GM12878 (cell line): ENCODE measurements at regions not wholly inside any gene's neighbourhood (a gene's known extent, or its start where the extent isn't known, plus 50 kb on each side); places are given as distances from the start of the nearest gene placed in this dataset.

Experiments used
- ATAC-seq: fragments of 200-7000 bp; cut with Tn5 transposase; 3 replicates; pipeline ENCODE4 v1.9.1; 2020; ENCODE audit warnings: mild to moderate bottlenecking, moderate library complexity
- BruUV-seq: library from RNA; stranded (reverse); fragments of 400-500 nt; replicated peaks from 2 replicates; lab custom pipeline; 2021; lab: Mats Ljungman, UMichigan
- CTCF ChIA-PET: fragments of 300-600 bp; sonication (Branson Sonifier 250); formaldehyde crosslinking; extraction: SDS; loops from one replicate; lab custom pipeline; 2021; ENCODE audit warnings: inconsistent platforms; lab: Yijun Ruan, JAX
- POLR2A ChIA-PET: fragments of 350-600 bp; formaldehyde crosslinking; extraction: SDS; loops from one replicate; lab custom pipeline; 2021; ENCODE audit warnings: inconsistent platforms; lab: Charles Lee
- RAD21 ChIA-PET: fragments of 300-600 bp; sonication (Branson Sonifier 250); formaldehyde crosslinking; loops from one replicate; lab custom pipeline; 2023; ENCODE audit warnings: antibody characterized with exemption; ENCODE audit not compliant: unreplicated experiment; lab: Charles Lee
- SMC1A ChIA-PET: fragments of 300-600 bp; sonication (Branson Sonifier 250); formaldehyde crosslinking; loops from one replicate; lab custom pipeline; 2023; ENCODE audit not compliant: unreplicated experiment, uncharacterized antibody; lab: Charles Lee
- DNase-seq: peaks from one replicate; pipeline ENCODE4 v3.0.0-alpha.2; 2011; ENCODE audit warnings: low read depth, low spot score
- FAIRE-seq: peaks from 3 replicates; lab custom pipeline; 2011; peaks lifted over from hg19 to GRCh38; lab: Jason Lieb, UNC
- H2AFZ ChIP-seq: 2 replicates; pipeline ENCODE4 v1.6.0; 2011; ENCODE audit warnings: low read depth, low read length, control low read depth; ENCODE audit not compliant: control insufficient read depth
- H3K27ac ChIP-seq: 2 replicates; pipeline ENCODE4 v1.5.1; 2011; ENCODE audit warnings: control low read depth; ENCODE audit not compliant: control insufficient read depth, insufficient read depth
- H3K27me3 ChIP-seq, 2 experiments: replicated peaks in 1 of 2; 2 replicates each; pipeline versions ENCODE4 v1.6.0 to v1.6.1; 2011; ENCODE audit warnings: low read length in 1 of 2; ENCODE audit not compliant: control insufficient read depth in 2 of 2, insufficient read depth in 2 of 2
- H3K36me3 ChIP-seq, 2 experiments: 2 replicates each; pipeline ENCODE4 v1.5.1; 2011; ENCODE audit warnings: low read length in 1 of 2; ENCODE audit not compliant: control insufficient read depth in 2 of 2, insufficient read depth in 2 of 2
- H3K4me1 ChIP-seq: 2 replicates; pipeline ENCODE4 v1.6.1; 2011; ENCODE audit warnings: mild to moderate bottlenecking, low read length, moderate library complexity, mixed read lengths; ENCODE audit not compliant: control insufficient read depth, insufficient read depth
- H3K4me2 ChIP-seq: 2 replicates; pipeline ENCODE4 v1.6.0; 2011; ENCODE audit warnings: control low read depth; ENCODE audit not compliant: control insufficient read depth, insufficient read depth
- H3K4me3 ChIP-seq: fragments of 200-600 bp; sonication (generic); 2 replicates; pipeline ENCODE4 v1.5.1; 2016
- H3K79me2 ChIP-seq: 2 replicates; pipeline ENCODE4 v1.6.0; 2011; ENCODE audit warnings: low read length; ENCODE audit not compliant: control insufficient read depth, insufficient read depth
- H3K9ac ChIP-seq: 2 replicates; pipeline ENCODE4 v1.8.0; 2011; ENCODE audit warnings: low read length, control low read depth, mixed read lengths; ENCODE audit not compliant: control insufficient read depth, insufficient read depth
- H3K9me3 ChIP-seq: replicated peaks from 3 replicates; pipeline ENCODE4 v1.5.1; 2011; ENCODE audit warnings: mild to moderate bottlenecking, low read length; ENCODE audit not compliant: control insufficient read depth, insufficient read depth
- H4K20me1 ChIP-seq: 2 replicates; pipeline ENCODE4 v1.6.0; 2011; ENCODE audit not compliant: control insufficient read depth, insufficient read depth
- EGR1 ChIP-seq, 2 experiments: IDR thresholded peaks; 1 replicate in 1 of 2; 2 replicates in 1 of 2; pipeline ENCODE4 v1.6.1; 2011 to 2012; ENCODE audit warnings: low read depth in 2 of 2, low read length in 2 of 2, borderline replicate concordance in 1 of 2, mild to moderate bottlenecking in 1 of 2, moderate library complexity in 1 of 2
- IKZF2 ChIP-seq, 2 experiments: fragments of 450-650 bp; IDR thresholded peaks; 2 replicates each; pipeline ENCODE4 v1.6.1; 2017; ENCODE audit warnings: mild to moderate bottlenecking in 2 of 2, moderate library complexity in 2 of 2
- MYB ChIP-seq: fragments of 150-350 bp; IDR thresholded peaks from 2 replicates; pipeline ENCODE4 v1.6.1; 2014; ENCODE audit warnings: mild to moderate bottlenecking, low read depth, low read length, borderline replicate concordance
- NFIC ChIP-seq: IDR thresholded peaks from 2 replicates; pipeline ENCODE4 v1.6.1; 2012; ENCODE audit warnings: low read depth, mild to moderate bottlenecking, inconsistent platforms, low read length, moderate library complexity
- POLR2AphosphoS2 ChIP-seq: IDR thresholded peaks from 2 replicates; pipeline ENCODE4 v1.6.1; 2011; ENCODE audit warnings: low read depth, mild to moderate bottlenecking, low read length, improper control_type of control experiment, moderate library complexity
- POLR2AphosphoS5 ChIP-seq: IDR thresholded peaks from 2 replicates; pipeline ENCODE4 v1.6.1; 2011; ENCODE audit warnings: mild to moderate bottlenecking, low read length, inconsistent platforms
- SRF ChIP-seq, 2 experiments: IDR thresholded peaks; 2 replicates each; pipeline ENCODE4 v1.6.1; 2011; ENCODE audit warnings: low read depth in 2 of 2, low read length in 2 of 2, mild to moderate bottlenecking in 1 of 2, moderate library complexity in 1 of 2
- WGBS: methylation state at CpG from one replicate; pipeline ENCODE4 v1.1.6; 2016; ENCODE audit warnings: low lambda C conversion rate; ENCODE audit not compliant: insufficient replicate concordance, insufficient coverage; ENCODE audit errors: missing lambda C conversion rate; 5-methylcytosine and 5-hydroxymethylcytosine counted together
- in situ Hi-C: fragments of 300-500 bp; cut with MboI; formaldehyde crosslinking; loops from 9 replicates; pipeline ENCODE4 v1.14.3; 2018; ENCODE audit warnings: mixed read lengths
- intact Hi-C: fragments of 100-400 bp; cut with micrococcal nuclease; formaldehyde crosslinking; loops from one replicate; pipeline ENCODE4 v1.14.2; 2022; ENCODE audit not compliant: unreplicated experiment
- TF ChIP-seq, protein P1 (sequence below): fragments of 450-650 bp; IDR thresholded peaks from 2 replicates; pipeline ENCODE4 v1.6.1; 2017; ENCODE audit warnings: mild to moderate bottlenecking, moderate library complexity

GRCh38 chr15:38041576-38041975 lies 107.1 kb downstream of the TMCO5A start:
- intact Hi-C loops (no loop called here), in situ Hi-C loops (no loop called here)
- no peak overlapping the region for H3K4me2 ChIP-seq
- no peaks in the 10 kb centered on the region for H3K27me3 ChIP-seq
- peaks cover 7% of the 10 kb centered on the region for H3K4me1 ChIP-seq
- ATAC-seq (peak; percentile 35; the same call in 2 of the 3 replicates), FAIRE-seq (no peak), DNase-seq (no peak)
- H3K27ac ChIP-seq = no peak overlapping the region
- ChIA-PET CTCF (interaction anchor here (0.8 to 1.4 kb wide), 5 partner anchors 11 to 314 kb away, joined by 3 to 5 read pairs (median 3); no protein-coding TSS in a partner anchor), SMC1A (interaction anchor here (0.6 to 1.9 kb wide), 8 partner anchors 10 to 244 kb away, joined by 3 to 11 read pairs (median 4); no protein-coding TSS in a partner anchor), RAD21 (interaction anchor here (1.0 to 1.7 kb wide), 4 partner anchors 17 to 207 kb away, joined by 3 to 4 read pairs (median 4); no protein-coding TSS in a partner anchor), POLR2A (interaction anchor here (0.6 to 1.0 kb wide), 2 partner anchors 20 to 27 kb away, joined by 4 read pairs; no protein-coding TSS in a partner anchor)
- H3K9ac ChIP-seq = no peak overlapping the region
- no peaks in the 10 kb centered on the region for H3K79me2 ChIP-seq
- no peaks in the 10 kb centered on the region for H4K20me1 ChIP-seq
- no peak for TF ChIP-seq NFIC
- no peak for TF ChIP-seq EGR1 (IDR thresholded peaks at IDR 0.05; ENCODE audit: borderline replicate concordance in 1 of 2, low read depth in 2 of 2, low read length in 2 of 2)
- TF ChIP-seq POLR2AphosphoS2 = no peak
- TF ChIP-seq, protein P1, sequence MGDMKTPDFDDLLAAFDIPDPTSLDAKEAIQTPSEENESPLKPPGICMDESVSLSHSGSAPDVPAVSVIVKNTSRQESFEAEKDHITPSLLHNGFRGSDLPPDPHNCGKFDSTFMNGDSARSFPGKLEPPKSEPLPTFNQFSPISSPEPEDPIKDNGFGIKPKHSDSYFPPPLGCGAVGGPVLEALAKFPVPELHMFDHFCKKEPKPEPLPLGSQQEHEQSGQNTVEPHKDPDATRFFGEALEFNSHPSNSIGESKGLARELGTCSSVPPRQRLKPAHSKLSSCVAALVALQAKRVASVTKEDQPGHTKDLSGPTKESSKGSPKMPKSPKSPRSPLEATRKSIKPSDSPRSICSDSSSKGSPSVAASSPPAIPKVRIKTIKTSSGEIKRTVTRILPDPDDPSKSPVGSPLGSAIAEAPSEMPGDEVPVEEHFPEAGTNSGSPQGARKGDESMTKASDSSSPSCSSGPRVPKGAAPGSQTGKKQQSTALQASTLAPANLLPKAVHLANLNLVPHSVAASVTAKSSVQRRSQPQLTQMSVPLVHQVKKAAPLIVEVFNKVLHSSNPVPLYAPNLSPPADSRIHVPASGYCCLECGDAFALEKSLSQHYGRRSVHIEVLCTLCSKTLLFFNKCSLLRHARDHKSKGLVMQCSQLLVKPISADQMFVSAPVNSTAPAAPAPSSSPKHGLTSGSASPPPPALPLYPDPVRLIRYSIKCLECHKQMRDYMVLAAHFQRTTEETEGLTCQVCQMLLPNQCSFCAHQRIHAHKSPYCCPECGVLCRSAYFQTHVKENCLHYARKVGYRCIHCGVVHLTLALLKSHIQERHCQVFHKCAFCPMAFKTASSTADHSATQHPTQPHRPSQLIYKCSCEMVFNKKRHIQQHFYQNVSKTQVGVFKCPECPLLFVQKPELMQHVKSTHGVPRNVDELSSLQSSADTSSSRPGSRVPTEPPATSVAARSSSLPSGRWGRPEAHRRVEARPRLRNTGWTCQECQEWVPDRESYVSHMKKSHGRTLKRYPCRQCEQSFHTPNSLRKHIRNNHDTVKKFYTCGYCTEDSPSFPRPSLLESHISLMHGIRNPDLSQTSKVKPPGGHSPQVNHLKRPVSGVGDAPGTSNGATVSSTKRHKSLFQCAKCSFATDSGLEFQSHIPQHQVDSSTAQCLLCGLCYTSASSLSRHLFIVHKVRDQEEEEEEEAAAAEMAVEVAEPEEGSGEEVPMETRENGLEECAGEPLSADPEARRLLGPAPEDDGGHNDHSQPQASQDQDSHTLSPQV = no peak
- TF ChIP-seq SRF (IDR thresholded peaks at IDR 0.05; ENCODE audit: low read depth in 2 of 2, low read length in 2 of 2) = no peak
- TF ChIP-seq MYB = no peak
- peak in 1 of 2 experiments; percentile 21; a peak in 1 of 4 replicates for TF ChIP-seq IKZF2 (IDR thresholded peaks at IDR 0.05)
- no peak for TF ChIP-seq POLR2AphosphoS5
- no peak overlapping the region for H2AFZ ChIP-seq
- no peak overlapping the region for H3K4me3 ChIP-seq
- H3K9me3 ChIP-seq = no peaks in the 10 kb centered on the region
- 10% methylated on average over 2 of the region's 2 CpGs for WGBS
- no TSS peak for BruUV-seq
- H3K36me3 ChIP-seq = no peaks in the 10 kb centered on the region
